Fibroblast of pulmonary artery (primary cell): ENCODE measurements at regions not wholly inside any gene's neighbourhood (a gene's known extent, or its start where the extent isn't known, plus 50 kb on each side); places are given as distances from the start of the nearest gene placed in this dataset.
"Not testable (repeated sequence)": the region's sequence is repeated elsewhere in the genome, so short reads cannot be mapped to it uniquely, and the experiment has no call there.

ENCODE experiments used
- DNase-seq: peaks from one replicate; pipeline ENCODE4 v3.0.0-alpha.2; 2010; ENCODE audit warnings: low read depth
- H3K4me3 ChIP-seq: replicated peaks from 2 replicates; pipeline ENCODE4 v1.5.1; 2011; ENCODE audit warnings: low read depth, mild to moderate bottlenecking, control low read depth, low read length, moderate library complexity
- CTCF ChIP-seq: IDR thresholded peaks from 2 replicates; pipeline ENCODE4 v1.5.1; 2011; ENCODE audit warnings: mild to moderate bottlenecking, control low read depth, low read length, inconsistent platforms; ENCODE audit errors: missing control alignments

- H3K4me3 ChIP-seq: no peak overlapping the region
- TF ChIP-seq CTCF: no peak
- DNase-seq: no peak
Observed at GRCh38 chr12:62194031-62194430, 66.2 kb upstream of the USP15 start.

- DNase-seq: peak; percentile 20
- H3K4me3 ChIP-seq: no peak overlapping the region
- no peak for TF ChIP-seq CTCF
Observed at GRCh38 chr12:62194616-62195015, 65.6 kb upstream of the USP15 start.

GRCh38 chr12:62196146-62196545 lies 64.1 kb upstream of the USP15 start:
- DNase-seq: no peak
- H3K4me3 ChIP-seq: no peak overlapping the region
- no peak for TF ChIP-seq CTCF

GRCh38 chr12:62202861-62203260 lies 57.3 kb upstream of the USP15 start:
- H3K4me3 ChIP-seq, DNase-seq: not testable (repeated sequence)

- no peak overlapping the region for H3K4me3 ChIP-seq
Observed at GRCh38 chr12:62205346-62205745, 54.9 kb upstream of the USP15 start.

GRCh38 chr12:62207248-62207647 lies 53.0 kb upstream of the USP15 start:
- DNase-seq: no peak
- no peak for TF ChIP-seq CTCF
- H3K4me3 ChIP-seq: no peak overlapping the region

More at GRCh38 chr12:62205346-62205745, 54.9 kb upstream of the USP15 start:
- no peak for TF ChIP-seq CTCF
- DNase-seq: no peak
